Stimulated activated effector memory CD8-positive, alpha-beta T cell treated with anti-CD3 and anti-CD28 coated beads, Interleukin-12 subunit alpha, Interleukin-12 subunit beta, amount 100 ng/mL, for 72 hours (primary cell): ENCODE measurements at regions not wholly inside any gene's neighbourhood (a gene's known extent, or its start where the extent isn't known, plus 50 kb on each side); places are given as distances from the start of the nearest gene placed in this dataset.
"Not testable (repeated sequence)": the region's sequence is repeated elsewhere in the genome, so short reads cannot be mapped to it uniquely, and the experiment has no call there.

ENCODE experiments used
- ATAC-seq: fragments of 150-1000 bp; cut with Tn5 transposase; 2 replicates; pipeline ENCODE4 v1.10.0; 2021
- DNase-seq, 2 donors: peaks; one replicate each; pipeline ENCODE4 v3.0.0; 2021 to 2022; ENCODE audit warnings: low spot score in 2 of 2
- H3K27ac Mint-ChIP-seq: one replicate; pipeline ENCODE4 v1.8.0; 2022; ENCODE audit warnings: mild to moderate bottlenecking, mixed read lengths
- H3K36me3 Mint-ChIP-seq: one replicate; pipeline ENCODE4 v1.8.0; 2022; ENCODE audit warnings: mild to moderate bottlenecking, mixed read lengths
- H3K4me1 Mint-ChIP-seq: one replicate; pipeline ENCODE4 v1.8.0; 2022; ENCODE audit warnings: mixed read lengths
- H3K4me3 Mint-ChIP-seq: one replicate; pipeline ENCODE4 v1.8.0; 2022; ENCODE audit warnings: mild to moderate bottlenecking, mixed read lengths
- H3K9me3 Mint-ChIP-seq: one replicate; pipeline ENCODE4 v1.8.0; 2022; ENCODE audit warnings: mixed read lengths

GRCh38 chr17:22203208-22203715 lies 510.9 kb downstream of the KCNJ18 start:
- no peak for ATAC-seq
- Mint-ChIP-seq H3K36me3 (no peaks in the 10 kb centered on the region), H3K4me1 (no peaks in the 10 kb centered on the region), H3K27ac (no peak overlapping the region), H3K4me3 (no peak overlapping the region), H3K9me3 (peaks cover 8% of the 10 kb centered on the region)
- DNase-seq = no peak

GRCh38 chr17:22204076-22204475 lies 511.8 kb downstream of the KCNJ18 start:
- not testable (repeated sequence) for H3K4me1 Mint-ChIP-seq, H3K27ac Mint-ChIP-seq, H3K4me3 Mint-ChIP-seq, H3K36me3 Mint-ChIP-seq, H3K9me3 Mint-ChIP-seq, ATAC-seq
- peak in 1 of 2 donors; percentile 3 for DNase-seq

GRCh38 chr17:22210212-22210611 lies 517.9 kb downstream of the KCNJ18 start:
- not testable (repeated sequence) for H3K36me3 Mint-ChIP-seq, ATAC-seq, DNase-seq, H3K9me3 Mint-ChIP-seq, H3K4me3 Mint-ChIP-seq, H3K4me1 Mint-ChIP-seq, H3K27ac Mint-ChIP-seq

- not testable (repeated sequence) for H3K36me3 Mint-ChIP-seq, H3K4me1 Mint-ChIP-seq, H3K27ac Mint-ChIP-seq, H3K4me3 Mint-ChIP-seq, ATAC-seq, DNase-seq, H3K9me3 Mint-ChIP-seq
These were observed 520.8 kb downstream of the KCNJ18 start for GRCh38 chr17:22213169-22213568.

- no peaks in the 10 kb centered on the region for H3K4me1 Mint-ChIP-seq
- H3K36me3 Mint-ChIP-seq = no peaks in the 10 kb centered on the region
- no peak overlapping the region for H3K4me3 Mint-ChIP-seq
- ATAC-seq = no peak
- H3K9me3 Mint-ChIP-seq = no peaks in the 10 kb centered on the region
- no peak for DNase-seq
- no peak overlapping the region for H3K27ac Mint-ChIP-seq
These were observed 524.8 kb downstream of the KCNJ18 start for GRCh38 chr17:22217135-22217534.

- Mint-ChIP-seq H3K4me1 (no peaks in the 10 kb centered on the region), H3K9me3 (no peaks in the 10 kb centered on the region), H3K36me3 (no peaks in the 10 kb centered on the region), H3K27ac (no peak overlapping the region), H3K4me3 (no peak overlapping the region)
- DNase-seq (no peak), ATAC-seq (peak; percentile 13)
These were observed 529.0 kb downstream of the KCNJ18 start for GRCh38 chr17:22221344-22221743.

GRCh38 chr17:22226477-22226876 lies 534.2 kb downstream of the KCNJ18 start:
- H3K36me3 Mint-ChIP-seq, H3K9me3 Mint-ChIP-seq, H3K4me3 Mint-ChIP-seq, ATAC-seq, H3K4me1 Mint-ChIP-seq, H3K27ac Mint-ChIP-seq, DNase-seq: not testable (repeated sequence)

- not testable (repeated sequence) for H3K9me3 Mint-ChIP-seq, H3K4me1 Mint-ChIP-seq, H3K4me3 Mint-ChIP-seq, H3K36me3 Mint-ChIP-seq, DNase-seq, H3K27ac Mint-ChIP-seq, ATAC-seq
These were observed 534.6 kb downstream of the KCNJ18 start for GRCh38 chr17:22226932-22227331.

GRCh38 chr17:22227699-22228553 lies 535.6 kb downstream of the KCNJ18 start:
- not testable (repeated sequence) for DNase-seq, H3K9me3 Mint-ChIP-seq, H3K4me3 Mint-ChIP-seq, H3K27ac Mint-ChIP-seq, ATAC-seq, H3K4me1 Mint-ChIP-seq, H3K36me3 Mint-ChIP-seq

- H3K4me3 Mint-ChIP-seq, H3K4me1 Mint-ChIP-seq, H3K27ac Mint-ChIP-seq, H3K9me3 Mint-ChIP-seq, ATAC-seq, H3K36me3 Mint-ChIP-seq, DNase-seq: not testable (repeated sequence)
These were observed 537.5 kb downstream of the KCNJ18 start for GRCh38 chr17:22229821-22230220.

GRCh38 chr17:22233382-22233781 lies 541.1 kb downstream of the KCNJ18 start:
- DNase-seq (no peak), ATAC-seq (no peak)
- Mint-ChIP-seq H3K36me3 (no peaks in the 10 kb centered on the region), H3K4me3 (no peak overlapping the region), H3K27ac (no peak overlapping the region), H3K9me3 (peaks cover 3% of the 10 kb centered on the region), H3K4me1 (no peaks in the 10 kb centered on the region)

- no peak for ATAC-seq
- Mint-ChIP-seq H3K27ac (no peak overlapping the region), H3K4me1 (no peaks in the 10 kb centered on the region), H3K36me3 (no peaks in the 10 kb centered on the region), H3K9me3 (no peaks in the 10 kb centered on the region), H3K4me3 (no peak overlapping the region)
- no peak for DNase-seq
These were observed 550.1 kb downstream of the KCNJ18 start for GRCh38 chr17:22242472-22242871.

GRCh38 chr17:22251498-22251897 lies 559.2 kb downstream of the KCNJ18 start:
- Mint-ChIP-seq H3K36me3 (no peaks in the 10 kb centered on the region), H3K4me3 (no peak overlapping the region), H3K9me3 (peaks cover 3% of the 10 kb centered on the region), H3K27ac (no peak overlapping the region), H3K4me1 (no peaks in the 10 kb centered on the region)
- ATAC-seq = peak; percentile 36
- no peak for DNase-seq

- H3K36me3 Mint-ChIP-seq = no peaks in the 10 kb centered on the region
- no peak overlapping the region for H3K4me3 Mint-ChIP-seq
- ATAC-seq (no peak), DNase-seq (no peak)
- no peaks in the 10 kb centered on the region for H3K4me1 Mint-ChIP-seq
- no peak overlapping the region for H3K27ac Mint-ChIP-seq
- peaks cover 3% of the 10 kb centered on the region for H3K9me3 Mint-ChIP-seq
These were observed 560.7 kb downstream of the KCNJ18 start for GRCh38 chr17:22253007-22253406.

- Mint-ChIP-seq H3K27ac (no peak overlapping the region), H3K4me3 (no peak overlapping the region), H3K4me1 (no peaks in the 10 kb centered on the region), H3K36me3 (no peaks in the 10 kb centered on the region), H3K9me3 (no peaks in the 10 kb centered on the region)
- ATAC-seq (no peak), DNase-seq (no peak)
These were observed 573.5 kb downstream of the KCNJ18 start for GRCh38 chr17:22265807-22266206.

GRCh38 chr17:22266231-22266630 lies 573.9 kb downstream of the KCNJ18 start:
- no peak overlapping the region for H3K4me3 Mint-ChIP-seq

More at GRCh38 chr17:22266231-22266630, 573.9 kb downstream of the KCNJ18 start:
- no peak overlapping the region for H3K27ac Mint-ChIP-seq
- DNase-seq (no peak), ATAC-seq (no peak)
- no peaks in the 10 kb centered on the region for H3K36me3 Mint-ChIP-seq
- H3K9me3 Mint-ChIP-seq = peaks cover under 1% of the 10 kb centered on the region
- H3K4me1 Mint-ChIP-seq = no peaks in the 10 kb centered on the region
